Stomach smooth muscle (tissue), 2 donors: ENCODE measurements at regions not wholly inside any gene's neighbourhood (a gene's known extent, or its start where the extent isn't known, plus 50 kb on each side); places are given as distances from the start of the nearest gene placed in this dataset.

Experiments
- H3K27ac ChIP-seq: one replicate; pipeline ENCODE4 v1.7.0; 2013; ENCODE audit warnings: mild to moderate bottlenecking, low read length, inconsistent platforms
- H3K27me3 ChIP-seq, 2 donors: one replicate each; pipeline ENCODE4 v1.7.0; 2013; ENCODE audit warnings: low read length in 2 of 2; ENCODE audit not compliant: insufficient read depth in 2 of 2, control insufficient read depth in 1 of 2
- H3K36me3 ChIP-seq, 2 donors: one replicate each; pipeline ENCODE4 v1.7.0; 2013; ENCODE audit warnings: low read length in 2 of 2; ENCODE audit not compliant: control insufficient read depth in 2 of 2, insufficient read depth in 2 of 2
- H3K4me1 ChIP-seq: one replicate; pipeline ENCODE4 v1.7.0; 2013; ENCODE audit warnings: low read length; ENCODE audit not compliant: control insufficient read depth, insufficient read depth
- H3K4me3 ChIP-seq, 2 donors: one replicate each; pipeline ENCODE4 v1.7.0; 2013; ENCODE audit warnings: low read length in 2 of 2
- H3K9ac ChIP-seq, 2 donors: one replicate each; pipeline ENCODE4 v1.7.0; 2013; ENCODE audit warnings: low read length in 2 of 2, mild to moderate bottlenecking in 1 of 2
- H3K9me3 ChIP-seq, 2 donors: one replicate each; pipeline ENCODE4 v1.7.0; 2013; ENCODE audit warnings: low read length in 2 of 2; ENCODE audit not compliant: control insufficient read depth in 2 of 2
- donor health status: healthy.
- donor health status: Pancreatic carcinoma.

DNA sequence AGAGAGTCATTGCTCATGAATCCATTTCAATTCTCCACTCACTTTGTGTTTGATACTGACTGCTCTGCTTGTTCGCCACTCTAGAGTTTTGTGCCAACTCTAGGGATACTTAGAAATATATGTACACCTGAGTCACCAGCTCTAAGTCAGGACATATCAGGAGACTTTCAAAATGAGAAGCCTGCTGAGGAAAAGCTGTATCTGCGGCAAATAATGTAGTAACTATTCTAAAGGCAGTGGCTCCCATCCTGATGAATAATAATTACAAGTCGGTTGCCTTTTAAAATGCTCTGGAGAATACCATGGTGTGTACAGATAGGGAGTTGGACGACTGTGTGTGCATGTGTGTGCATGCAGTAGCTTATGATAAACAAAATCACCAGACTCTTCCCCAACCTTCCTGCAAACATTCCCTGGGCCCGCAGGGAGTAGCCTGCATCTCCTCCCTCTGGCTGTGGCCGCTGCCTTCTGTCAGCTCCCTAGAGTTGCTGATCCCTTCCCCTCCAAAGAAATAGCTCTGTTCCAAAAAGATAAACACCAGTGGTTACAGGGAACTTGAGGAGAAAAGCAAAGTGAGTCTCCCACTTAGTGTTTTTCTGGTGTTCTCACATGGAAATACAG is 346.3 kb upstream of the UMPS start:
- H3K27ac ChIP-seq: no peak overlapping the region

DNA sequence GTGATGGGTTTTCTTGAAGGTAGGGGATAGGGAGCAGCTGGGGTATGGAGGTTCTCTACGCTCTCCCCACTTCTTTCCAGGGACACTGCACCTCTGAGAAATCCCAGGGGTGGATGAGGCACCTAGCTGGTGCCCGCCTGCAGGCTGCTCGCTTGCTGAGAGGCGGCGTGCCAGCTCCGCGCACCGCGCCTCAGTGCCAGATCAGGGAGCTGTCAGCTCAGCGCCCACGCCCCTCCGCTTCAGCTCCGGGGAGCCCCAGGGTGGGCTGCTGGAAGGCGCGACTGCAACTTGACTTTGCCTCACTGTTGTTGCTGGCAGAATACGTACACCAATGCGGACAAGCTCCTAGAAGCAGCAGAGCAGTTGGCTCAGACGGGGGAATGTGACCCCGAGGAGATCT is 345.7 kb upstream of the UMPS start:
- Histone ChIP-seq H3K9ac (no peak overlapping the region), H3K9me3 (no peaks in the 10 kb centered on the region), H3K36me3 (peaks cover 0 to 3% of the 10 kb centered on the region in 2 donors), H3K27me3 (no peaks in the 10 kb centered on the region), H3K4me1 (no peaks in the 10 kb centered on the region), H3K4me3 (peak overlapping the region in 1 of 2 donors; percentile 31), H3K27ac (no peak overlapping the region)

More for the DNA sequence above, 346.3 kb upstream of the UMPS start:
- Histone ChIP-seq H3K4me3 (no peak overlapping the region), H3K27me3 (no peaks in the 10 kb centered on the region), H3K9me3 (no peaks in the 10 kb centered on the region), H3K4me1 (no peaks in the 10 kb centered on the region), H3K36me3 (peaks cover 0 to 3% of the 10 kb centered on the region in 2 donors), H3K9ac (no peak overlapping the region)

DNA sequence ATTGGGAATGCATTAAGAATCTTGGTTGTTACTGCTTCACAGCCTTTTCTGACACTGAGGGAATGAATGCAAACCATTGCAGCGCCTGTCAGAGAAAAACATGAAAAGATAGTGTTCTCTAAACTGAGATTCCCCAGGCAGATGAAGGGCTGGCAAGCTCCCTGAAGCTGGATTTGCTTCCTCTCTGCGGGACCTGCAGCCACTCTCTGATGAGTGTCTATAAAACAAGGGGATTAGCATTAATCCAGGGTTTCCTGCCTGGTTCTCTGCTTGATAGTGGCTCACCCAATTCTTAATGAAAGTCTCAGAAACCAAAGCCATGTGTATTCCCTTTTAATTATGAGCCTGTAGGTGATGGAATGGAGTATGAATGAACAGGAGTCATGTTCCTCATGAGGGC is 344.3 kb upstream of the UMPS start:
- Histone ChIP-seq H3K4me3 (no peak overlapping the region), H3K4me1 (no peaks in the 10 kb centered on the region), H3K27ac (no peak overlapping the region), H3K36me3 (peaks cover 0 to 3% of the 10 kb centered on the region in 2 donors), H3K27me3 (no peaks in the 10 kb centered on the region), H3K9ac (no peak overlapping the region), H3K9me3 (no peaks in the 10 kb centered on the region)

DNA sequence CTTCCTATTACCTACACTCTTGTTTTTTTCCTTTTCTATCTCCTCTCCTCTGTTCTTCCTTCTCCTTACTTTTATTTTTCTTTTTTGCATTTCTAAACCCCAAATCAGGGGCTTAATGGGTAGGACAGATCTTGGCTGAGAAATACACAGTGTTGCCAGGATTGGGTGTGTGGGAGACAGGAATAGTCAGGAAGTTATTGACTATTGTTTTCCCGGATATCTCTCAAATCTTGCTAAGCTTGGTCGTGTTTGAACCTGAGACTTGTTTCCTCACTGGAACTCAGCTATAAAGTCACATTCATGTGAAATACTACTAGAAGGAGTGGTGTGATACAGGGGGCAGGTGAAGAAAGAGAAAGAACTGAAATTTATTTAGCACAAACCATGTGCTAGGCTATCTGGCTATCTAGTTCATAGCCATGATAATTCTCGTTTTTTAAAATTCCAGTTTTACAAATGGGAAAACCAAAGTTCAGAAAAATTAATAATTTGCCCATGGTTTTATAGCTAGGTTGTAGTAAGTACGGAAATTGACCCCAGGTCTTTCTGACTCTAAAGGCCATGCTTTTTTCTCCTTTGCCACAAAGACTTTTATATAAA is 343.2 kb upstream of the UMPS start:
- Histone ChIP-seq H3K4me3 (no peak overlapping the region), H3K4me1 (no peaks in the 10 kb centered on the region), H3K9ac (no peak overlapping the region), H3K27ac (no peak overlapping the region), H3K27me3 (no peaks in the 10 kb centered on the region), H3K36me3 (peaks cover 0 to 3% of the 10 kb centered on the region in 2 donors), H3K9me3 (no peaks in the 10 kb centered on the region)

DNA sequence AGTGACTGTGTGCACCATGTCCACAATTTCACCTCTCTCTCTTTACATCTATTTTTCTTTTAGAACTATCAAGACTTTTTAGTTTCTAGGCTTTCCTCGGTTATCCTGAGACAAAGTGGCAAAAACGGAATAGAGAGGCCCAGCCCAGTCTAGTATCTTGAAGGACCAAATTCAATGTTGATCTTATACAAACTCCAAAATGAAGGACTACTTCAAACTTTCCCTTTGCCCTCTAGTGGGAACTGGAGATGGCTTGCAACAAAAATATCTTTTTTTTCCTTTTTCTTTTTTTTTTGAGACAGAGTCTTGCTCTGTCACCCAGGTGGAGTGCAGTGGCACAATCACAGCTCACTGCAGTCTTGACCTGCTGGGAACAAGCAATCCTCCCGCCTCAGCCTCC is 338.5 kb upstream of the UMPS start:
- H3K9ac ChIP-seq: no peak overlapping the region
- H3K27ac ChIP-seq: no peak overlapping the region
- no peaks in the 10 kb centered on the region for H3K9me3 ChIP-seq
- peaks cover 3 to 5% of the 10 kb centered on the region in 2 donors for H3K36me3 ChIP-seq
- H3K4me3 ChIP-seq: no peak overlapping the region
- no peaks in the 10 kb centered on the region for H3K27me3 ChIP-seq
- H3K4me1 ChIP-seq: peaks cover 7% of the 10 kb centered on the region

DNA sequence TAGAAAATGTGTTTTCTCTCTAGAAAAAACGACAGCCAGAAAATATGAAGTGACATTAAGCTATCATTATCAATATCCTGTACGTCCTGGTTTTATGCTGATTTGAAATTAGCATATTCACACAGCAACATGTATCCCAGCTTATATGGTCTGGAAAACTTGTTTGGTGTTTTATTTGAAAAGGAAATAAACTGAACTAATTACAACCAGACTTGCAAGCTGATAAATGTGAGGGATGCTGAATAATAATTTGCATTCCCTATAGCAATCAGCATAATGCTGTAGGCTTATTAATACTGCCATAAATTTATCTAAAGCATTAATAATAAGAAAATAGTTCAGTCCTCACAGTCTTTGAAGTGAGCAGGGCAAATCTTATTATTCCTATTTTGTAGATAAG is 336.9 kb upstream of the UMPS start:
- Histone ChIP-seq H3K9ac (no peak overlapping the region), H3K4me3 (no peak overlapping the region), H3K36me3 (peaks cover 0 to 6% of the 10 kb centered on the region in 2 donors), H3K9me3 (no peaks in the 10 kb centered on the region), H3K4me1 (peaks cover 15% of the 10 kb centered on the region), H3K27me3 (no peaks in the 10 kb centered on the region), H3K27ac (no peak overlapping the region)

DNA sequence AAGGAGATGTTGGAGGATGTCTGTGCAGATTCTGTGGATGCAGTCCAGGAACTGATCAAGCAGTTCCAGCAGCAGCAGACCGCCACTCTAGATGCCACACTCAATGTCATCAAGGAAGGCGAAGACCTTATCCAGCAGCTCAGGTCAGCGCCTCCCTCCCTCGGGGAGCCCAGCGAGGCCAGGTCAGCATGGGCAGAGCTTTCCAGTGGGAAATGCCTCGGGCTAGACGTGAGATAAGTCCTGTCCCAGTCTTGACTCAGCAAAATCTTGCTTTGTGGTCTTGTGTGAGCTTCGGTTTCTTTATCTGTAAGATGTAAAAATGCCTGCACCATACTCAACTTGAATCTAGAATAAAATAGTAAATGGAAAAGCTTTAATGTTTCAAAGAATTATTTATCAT is 335.1 kb upstream of the UMPS start:
- H3K36me3 ChIP-seq: peaks cover 0 to 9% of the 10 kb centered on the region in 2 donors
- H3K4me1 ChIP-seq: peaks cover 19% of the 10 kb centered on the region
- no peak overlapping the region for H3K9ac ChIP-seq
- H3K27me3 ChIP-seq: no peaks in the 10 kb centered on the region
- no peak overlapping the region for H3K4me3 ChIP-seq
- H3K27ac ChIP-seq: no peak overlapping the region
- no peaks in the 10 kb centered on the region for H3K9me3 ChIP-seq

DNA sequence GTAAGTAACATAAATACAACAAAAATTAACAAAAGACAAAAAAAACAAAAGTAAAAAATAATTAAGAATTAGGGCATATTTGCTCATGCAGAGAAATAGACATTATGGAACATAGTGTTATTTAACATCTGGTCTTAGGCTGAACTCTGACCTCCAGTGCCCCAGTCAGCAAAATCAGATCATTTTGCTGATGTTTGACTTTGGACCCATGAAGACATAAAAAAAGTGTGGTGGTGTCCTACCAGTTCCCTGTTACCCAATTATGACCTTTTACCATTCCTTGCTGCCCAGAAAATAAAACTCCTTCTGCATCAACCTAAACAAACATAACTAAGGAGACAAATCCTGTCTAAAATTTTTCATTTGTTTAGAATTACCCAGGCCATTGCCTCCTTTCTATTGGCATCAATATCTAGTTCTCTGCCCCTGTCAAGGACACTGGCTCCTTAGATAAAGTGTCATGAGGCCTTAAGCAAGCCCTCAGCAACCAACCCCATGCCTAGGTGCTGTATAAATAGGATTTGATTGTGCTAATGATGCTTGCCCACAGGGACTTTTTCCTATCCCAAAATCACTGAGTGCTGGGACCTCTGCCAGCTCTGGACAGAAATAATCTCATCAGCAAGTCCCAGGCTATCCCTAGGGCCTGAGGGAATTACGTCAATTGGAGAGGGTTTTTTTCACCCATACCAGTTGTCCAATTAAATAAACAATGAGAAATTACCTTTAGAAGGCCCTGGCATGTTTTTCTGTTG is 334.5 kb upstream of the UMPS start:
- no peak overlapping the region for H3K27ac ChIP-seq

DNA sequence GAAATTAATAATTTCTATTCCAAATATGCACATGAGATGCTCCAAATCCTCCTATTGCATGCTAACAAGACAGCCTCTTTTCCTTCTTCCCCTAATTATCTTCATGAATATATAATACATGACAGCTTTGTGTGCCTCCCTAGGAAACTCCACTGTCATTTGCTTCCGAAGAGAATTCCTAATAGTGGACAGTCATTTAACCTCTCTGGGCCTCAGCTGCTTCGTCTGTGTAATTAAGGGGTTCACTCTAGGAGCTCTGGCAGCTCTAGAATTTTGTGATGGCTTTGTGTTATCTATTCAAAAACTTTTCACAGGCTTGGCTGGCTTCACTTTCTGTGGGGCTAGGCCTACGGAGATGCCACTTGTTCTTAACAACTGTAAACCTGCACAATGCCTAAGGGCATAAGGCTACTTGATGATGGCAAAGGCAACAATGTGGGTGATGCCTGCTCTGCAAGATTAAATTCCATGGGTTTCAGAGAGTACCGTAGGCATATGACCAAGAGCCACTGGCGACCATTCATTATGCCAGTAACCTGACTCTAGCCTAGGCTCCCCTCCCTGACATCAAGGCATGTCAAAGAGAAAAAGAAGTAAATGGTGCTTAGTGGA is 333.8 kb upstream of the UMPS start:
- H3K27ac ChIP-seq: peak overlapping the region; percentile 13
- H3K9me3 ChIP-seq: no peaks in the 10 kb centered on the region
- H3K9ac ChIP-seq: no peak overlapping the region
- peaks cover 0 to 9% of the 10 kb centered on the region in 2 donors for H3K36me3 ChIP-seq
- no peak overlapping the region for H3K4me3 ChIP-seq
- H3K4me1 ChIP-seq: peaks cover 22% of the 10 kb centered on the region
- H3K27me3 ChIP-seq: no peaks in the 10 kb centered on the region

More for the DNA sequence above, 334.5 kb upstream of the UMPS start:
- H3K4me1 ChIP-seq: peaks cover 19% of the 10 kb centered on the region
- H3K36me3 ChIP-seq: peaks cover 0 to 9% of the 10 kb centered on the region in 2 donors
- H3K27me3 ChIP-seq: no peaks in the 10 kb centered on the region
- H3K4me3 ChIP-seq: no peak overlapping the region
- H3K9me3 ChIP-seq: no peaks in the 10 kb centered on the region
- no peak overlapping the region for H3K9ac ChIP-seq

DNA sequence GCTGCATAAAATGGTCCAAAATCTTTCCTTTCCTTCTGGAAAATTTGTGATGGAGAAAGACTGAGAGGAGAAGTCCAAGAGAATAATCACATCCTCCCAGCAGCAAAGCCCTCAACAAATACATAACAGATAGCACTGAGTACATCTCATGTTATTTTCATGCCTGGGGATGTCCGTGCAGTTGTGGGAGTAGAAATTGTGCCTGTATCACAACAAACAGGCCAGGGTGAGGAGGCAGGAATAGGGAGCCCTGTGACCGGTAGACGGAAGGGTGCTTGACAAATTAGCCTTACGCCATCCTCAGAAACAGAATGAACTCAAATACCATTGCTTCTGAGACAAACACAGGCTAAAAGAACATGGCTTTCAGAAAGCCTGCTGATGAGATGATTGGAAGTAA is 333.2 kb upstream of the UMPS start:
- no peaks in the 10 kb centered on the region for H3K27me3 ChIP-seq
- peaks cover 0 to 9% of the 10 kb centered on the region in 2 donors for H3K36me3 ChIP-seq
- no peak overlapping the region for H3K27ac ChIP-seq
- H3K4me1 ChIP-seq: peaks cover 26% of the 10 kb centered on the region
- H3K9me3 ChIP-seq: no peaks in the 10 kb centered on the region
- no peak overlapping the region for H3K9ac ChIP-seq
- H3K4me3 ChIP-seq: no peak overlapping the region
